K562 (cell line): ENCODE measurements at regions not wholly inside any gene's neighbourhood (a gene's known extent, or its start where the extent isn't known, plus 50 kb on each side); places are given as distances from the start of the nearest gene placed in this dataset.

Source experiments
- ATAC-seq: fragments of 200-7000 bp; cut with Tn5 transposase; 3 replicates; pipeline ENCODE4 v1.9.1; 2020; ENCODE audit warnings: moderate library complexity
- BruUV-seq: library from RNA; stranded (reverse); fragments of 400-500 nt; replicated peaks from 2 replicates; lab custom pipeline; 2021; lab: Mats Ljungman, UMichigan
- CTCF ChIA-PET: fragments of 300-600 bp; formaldehyde crosslinking; extraction: SDS; loops from one replicate; lab custom pipeline; 2021; ENCODE audit warnings: low intra/inter-chr PET ratio; lab: Yijun Ruan, JAX
- POLR2A ChIA-PET: fragments of 300-600, 350-650 bp; sonication (Branson Sonifier 250); formaldehyde crosslinking; extraction: SDS; loops from one replicate; lab custom pipeline; 2021; ENCODE audit warnings: antibody characterized with exemption, inconsistent platforms; lab: Yijun Ruan, JAX
- DNase-seq, 4 experiments: peaks; one replicate each; pipeline versions ENCODE4 v3.0.0 to v3.0.0-alpha.2; 2011 to 2018; ENCODE audit warnings: low spot score in 3 of 4, mixed read lengths in 3 of 4; ENCODE audit errors: extremely low read depth in 1 of 4
- FAIRE-seq: peaks from 2 replicates; lab custom pipeline; 2011; peaks lifted over from hg19 to GRCh38; lab: Jason Lieb, UNC
- H2AFZ ChIP-seq: 2 replicates; pipeline ENCODE4 v1.6.0; 2011; ENCODE audit warnings: low read depth, low read length, control low read depth, inconsistent platforms
- H3K27ac ChIP-seq: fragments of 200-600 bp; 3 replicates; pipeline ENCODE4 v1.8.0; 2011; ENCODE audit warnings: low read depth, mild to moderate bottlenecking, control low read depth, inconsistent platforms, low read length, moderate library complexity, mixed read lengths; ENCODE audit errors: extremely low read depth
- H3K27me3 ChIP-seq, 2 experiments: fragments of 300-600 bp in 1 of 2; 2 replicates in 1 of 2; 3 replicates in 1 of 2; pipeline versions ENCODE4 v1.6.0 to v1.8.0; 2011; ENCODE audit warnings: inconsistent platforms in 2 of 2, low read length in 2 of 2, mild to moderate bottlenecking in 1 of 2, mixed read lengths in 1 of 2, moderate library complexity in 1 of 2; ENCODE audit not compliant: control insufficient read depth in 2 of 2, insufficient read depth in 2 of 2
- H3K36me3 ChIP-seq: fragments of 300-600 bp; 3 replicates; pipeline ENCODE4 v1.8.0; 2011; ENCODE audit warnings: mild to moderate bottlenecking, low read length, inconsistent platforms; ENCODE audit not compliant: control insufficient read depth, insufficient read depth
- H3K4me1 ChIP-seq, 2 experiments: fragments of 200-600 bp in 1 of 2; replicated peaks in 1 of 2; 2 replicates in 1 of 2; 3 replicates in 1 of 2; pipeline versions ENCODE4 v1.5.1 to v1.8.0; 2011; ENCODE audit warnings: inconsistent platforms in 2 of 2, low read length in 2 of 2, mild to moderate bottlenecking in 1 of 2, mixed read lengths in 1 of 2, moderate library complexity in 1 of 2; ENCODE audit not compliant: control insufficient read depth in 2 of 2, insufficient read depth in 2 of 2
- H3K4me2 ChIP-seq: 2 replicates; pipeline ENCODE4 v1.6.1; 2011; ENCODE audit warnings: low read length, control low read depth, inconsistent platforms, mixed read lengths; ENCODE audit not compliant: insufficient read depth
- H3K4me3 ChIP-seq: fragments of 200-600 bp; sonication (generic), shearing (Covaris generic); 2 replicates; pipeline ENCODE4 v1.5.1; 2016; ENCODE audit warnings: control low read depth, inconsistent platforms
- H3K79me2 ChIP-seq: fragments of 200-600 bp; 3 replicates; pipeline ENCODE4 v1.8.0; 2011; ENCODE audit warnings: low read length, inconsistent platforms; ENCODE audit not compliant: control insufficient read depth, insufficient read depth
- H3K9ac ChIP-seq, 2 experiments: 2 replicates each; pipeline versions ENCODE4 v1.6.0 to v1.6.1; 2011; ENCODE audit warnings: low read depth in 2 of 2, low read length in 2 of 2, control low read depth in 1 of 2, inconsistent platforms in 1 of 2, mild to moderate bottlenecking in 1 of 2, mixed read lengths in 1 of 2; ENCODE audit not compliant: insufficient read depth in 1 of 2
- H3K9me1 ChIP-seq: one replicate; pipeline ENCODE4 v1.6.0; 2011; ENCODE audit warnings: inconsistent platforms, mild to moderate bottlenecking, low read length, moderate library complexity; ENCODE audit not compliant: control insufficient read depth, insufficient read depth
- H3K9me3 ChIP-seq: replicated peaks from 2 replicates; pipeline ENCODE4 v1.5.1; 2011; ENCODE audit warnings: low read depth, low read length, inconsistent platforms; ENCODE audit not compliant: control insufficient read depth, insufficient read depth
- H4K20me1 ChIP-seq: replicated peaks from 2 replicates; pipeline ENCODE4 v1.6.1; 2011; ENCODE audit warnings: low read length, inconsistent platforms, mixed read lengths; ENCODE audit not compliant: control insufficient read depth, insufficient read depth
- ARHGAP35 ChIP-seq: fragments of 450-650 bp; IDR thresholded peaks from 2 replicates; pipeline ENCODE4 v1.6.1; 2018; ENCODE audit not compliant: partially characterized antibody
- CBX1 ChIP-seq: sonication (generic); IDR thresholded peaks from 2 replicates; pipeline ENCODE4 v1.6.1; 2016; ENCODE audit warnings: antibody characterized with exemption, low read depth, mild to moderate bottlenecking
- CBX3 ChIP-seq, 2 experiments: IDR thresholded peaks; 1 replicate in 1 of 2; 2 replicates in 1 of 2; pipeline ENCODE4 v1.6.1; 2012; ENCODE audit warnings: inconsistent platforms in 2 of 2, low read length in 2 of 2, borderline replicate concordance in 1 of 2, control low read depth in 1 of 2
- CHD4 ChIP-seq: fragments of 200-600 bp; sonication (generic); IDR thresholded peaks from 3 replicates; pipeline ENCODE4 v1.6.1; 2012; ENCODE audit warnings: low read depth, mild to moderate bottlenecking, mixed read lengths, low read length, inconsistent platforms; ENCODE audit not compliant: insufficient read depth, insufficient replicate concordance, poor library complexity, severe bottlenecking
- ESRRA ChIP-seq: fragments of 450-650 bp; IDR thresholded peaks from 2 replicates; pipeline ENCODE4 v1.6.1; 2014; ENCODE audit warnings: low read depth, mild to moderate bottlenecking, moderate library complexity, borderline replicate concordance
- HCFC1 ChIP-seq: IDR thresholded peaks from 2 replicates; pipeline ENCODE4 v1.6.1; 2012; ENCODE audit warnings: low read depth, low read length, improper control_type of control experiment
- LARP7 ChIP-seq: fragments of 450-650 bp; IDR thresholded peaks from 2 replicates; pipeline ENCODE4 v1.6.1; 2016
- MBD1 ChIP-seq: fragments of 250-450 bp; sonication (Bioruptor Pico); IDR thresholded peaks from 2 replicates; pipeline ENCODE4 v1.8.0; 2022; ENCODE audit warnings: inconsistent platforms
- MBD2 ChIP-seq: sonication (generic); IDR thresholded peaks from 2 replicates; pipeline ENCODE4 v1.6.1; 2016; ENCODE audit warnings: low read depth, borderline replicate concordance
- MXI1 ChIP-seq: IDR thresholded peaks from 2 replicates; pipeline ENCODE4 v1.6.1; 2011; ENCODE audit warnings: low read depth, mild to moderate bottlenecking, improper control_type of control experiment, low read length
- RBM39 ChIP-seq: fragments of 200-400 bp; formaldehyde crosslinking; optimal IDR thresholded peaks from 2 replicates; pipeline ENCODE3; 2018; ENCODE audit warnings: low read depth, low read length
- TAF7 ChIP-seq: fragments of 450-650 bp; IDR thresholded peaks from 2 replicates; pipeline ENCODE4 v1.6.1; 2016; ENCODE audit warnings: missing genetic modification characterization, missing compliant biosample characterization
- USF2 ChIP-seq: sonication (generic); formaldehyde crosslinking; IDR thresholded peaks from 2 replicates; pipeline ENCODE4 v1.5.0; 2020; ENCODE audit warnings: missing genetic modification reagents
- WHSC1 ChIP-seq: IDR thresholded peaks from one replicate; pipeline ENCODE4 v1.6.1; 2012; ENCODE audit warnings: low read length, control low read depth, inconsistent platforms
- ZNF277 ChIP-seq: fragments of 250-450 bp; sonication (Bioruptor Pico); IDR thresholded peaks from 2 replicates; pipeline ENCODE4 v1.8.0; 2022; ENCODE audit warnings: inconsistent platforms, mild to moderate bottlenecking, moderate library complexity, borderline replicate concordance
- ZNF584 ChIP-seq: fragments of 200-800 bp; sonication (Bioruptor generic); IDR thresholded peaks from 2 replicates; pipeline ENCODE4 v1.6.1; 2016; ENCODE audit warnings: low read depth, mild to moderate bottlenecking, missing genetic modification characterization, missing compliant biosample characterization
- ZNF75A ChIP-seq: fragments of 450-650 bp; formaldehyde crosslinking; IDR thresholded peaks from 2 replicates; pipeline ENCODE4 v1.4.0; 2020; ENCODE audit warnings: mild to moderate bottlenecking
- ZNF764 ChIP-seq: fragments of 250-450 bp; sonication (Bioruptor Pico); IDR thresholded peaks from 2 replicates; pipeline ENCODE4 v1.4.0; 2020; ENCODE audit warnings: low read depth, mild to moderate bottlenecking, moderate library complexity
- WGBS: fragments of 100-300 bp; shearing (Covaris generic); methylation state at CpG from one replicate; pipeline ENCODE4 v1.1.6; 2016; ENCODE audit warnings: low coverage, mixed read lengths; ENCODE audit not compliant: insufficient coverage; ENCODE audit errors: missing lambda C conversion rate; 5-methylcytosine and 5-hydroxymethylcytosine counted together
- in situ Hi-C: fragments of 300-500 bp; cut with MboI; formaldehyde crosslinking; loops from 4 replicates; pipeline ENCODE4 v1.15.0; 2018; ENCODE audit warnings: inconsistent platforms, mixed read lengths
- intact Hi-C: fragments of 100-400 bp; cut with micrococcal nuclease; formaldehyde crosslinking; loops from 2 replicates; pipeline ENCODE4 v1.14.2; 2022
- TF ChIP-seq, protein P1 (sequence below): fragments of 450-650 bp; formaldehyde crosslinking; IDR thresholded peaks from 2 replicates; pipeline ENCODE4 v1.4.0; 2020; ENCODE audit warnings: mild to moderate bottlenecking, moderate library complexity

- TF ChIP-seq MBD2 (no peak), USF2 (no peak)
Measured at GRCh38 chr10:130611239-130611638, 475.0 kb downstream of the GLRX3 start (continued).

DNA sequence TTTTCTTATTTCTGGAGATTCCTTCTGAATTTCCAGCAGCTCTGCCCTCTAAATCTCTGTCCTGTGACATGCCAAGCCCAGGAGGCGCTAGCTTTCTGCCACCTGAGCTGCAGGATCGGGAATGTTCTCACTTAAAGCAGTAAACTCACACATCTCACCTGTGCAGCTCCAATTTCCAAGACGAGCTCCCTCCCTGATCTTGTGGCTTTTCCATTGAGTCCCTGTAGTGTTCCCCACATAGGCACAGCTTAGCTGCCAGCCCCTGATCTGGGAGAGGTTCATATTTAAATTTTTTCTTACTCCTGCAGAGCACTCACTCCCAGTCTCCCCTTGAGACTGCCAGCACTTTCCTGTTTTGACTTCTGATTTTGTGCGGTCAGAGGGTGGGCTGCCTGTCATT lies 479.3 kb downstream of the GLRX3 start:
- intact Hi-C loops, result no loop called here
- ATAC-seq, result no peak
- Histone ChIP-seq H3K4me3 (no peak overlapping the region), H3K9me1 (no peaks in the 10 kb centered on the region), H3K36me3 (no peaks in the 10 kb centered on the region), H3K27ac (no peak overlapping the region), H2AFZ (no peak overlapping the region), H3K9ac (no peak overlapping the region), H4K20me1 (no peaks in the 10 kb centered on the region), H3K4me2 (no peak overlapping the region), H3K79me2 (no peaks in the 10 kb centered on the region), H3K27me3 (0 out of 5 replicates have a peak, but pooled peaks cover 0 to 2% of the 10 kb centered on the region in 2 experiments), H3K4me1 (no peaks in the 10 kb centered on the region), H3K9me3 (no peaks in the 10 kb centered on the region)
- 0% methylated on average over 4 of the region's 4 CpGs for WGBS
- in situ Hi-C loops, result no loop called here
- FAIRE-seq, result no peak
- CTCF ChIA-PET, result no interaction called here
- DNase-seq, result no peak
- POLR2A ChIA-PET, result no interaction called here
- no TSS peak for BruUV-seq
- TF ChIP-seq ZNF764 (no peak), CHD4 (no peak), WHSC1 (no peak), MXI1 (no peak), ESRRA (no peak), HCFC1 (no peak), ZNF277 (CRISPR knock-in tag) (no peak), LARP7 (no peak), MBD1 (CRISPR knock-in tag) (no peak), RBM39 (no peak), CBX3 (IDR thresholded peaks at IDR 0.05; ENCODE audit: borderline replicate concordance in 1 of 2, low read length in 2 of 2) (no peak), ARHGAP35 (no peak), ZNF75A (CRISPR knock-in tag) (no peak), CBX1 (no peak), ZNF584 (CRISPR knock-in tag) (no peak), TAF7 (tag) (no peak)
- TF ChIP-seq, protein P1, sequence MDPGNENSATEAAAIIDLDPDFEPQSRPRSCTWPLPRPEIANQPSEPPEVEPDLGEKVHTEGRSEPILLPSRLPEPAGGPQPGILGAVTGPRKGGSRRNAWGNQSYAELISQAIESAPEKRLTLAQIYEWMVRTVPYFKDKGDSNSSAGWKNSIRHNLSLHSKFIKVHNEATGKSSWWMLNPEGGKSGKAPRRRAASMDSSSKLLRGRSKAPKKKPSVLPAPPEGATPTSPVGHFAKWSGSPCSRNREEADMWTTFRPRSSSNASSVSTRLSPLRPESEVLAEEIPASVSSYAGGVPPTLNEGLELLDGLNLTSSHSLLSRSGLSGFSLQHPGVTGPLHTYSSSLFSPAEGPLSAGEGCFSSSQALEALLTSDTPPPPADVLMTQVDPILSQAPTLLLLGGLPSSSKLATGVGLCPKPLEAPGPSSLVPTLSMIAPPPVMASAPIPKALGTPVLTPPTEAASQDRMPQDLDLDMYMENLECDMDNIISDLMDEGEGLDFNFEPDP (CRISPR knock-in tag), result no peak
